ENCODE measurements at regions not wholly inside any gene's neighbourhood (a gene's known extent, or its start where the extent isn't known, plus 50 kb on each side); places are given as distances from the start of the nearest gene placed in this dataset.

DNA sequence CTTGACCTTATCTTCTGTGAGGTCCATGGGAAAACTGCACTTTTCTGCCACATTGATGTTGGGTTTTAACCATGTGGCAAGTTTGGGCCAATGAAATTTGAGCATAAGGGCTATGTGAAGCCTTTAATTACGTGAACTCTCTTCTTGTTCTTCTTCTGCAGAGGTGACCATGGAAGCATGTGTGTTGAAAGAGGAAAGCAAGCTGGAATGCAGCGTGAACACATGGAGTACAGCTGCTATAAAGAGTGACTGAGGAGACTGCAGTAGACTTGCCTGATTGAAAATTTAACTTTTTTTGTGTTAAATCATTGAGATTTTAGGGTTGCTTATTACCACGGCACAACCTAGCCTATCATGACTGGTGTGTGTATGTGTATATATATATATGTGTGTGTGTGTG is 347.3 kb downstream of the ZIC1 start:
- no peak for DNase-seq (ENCODE audit: low read depth in 4 of 6, low spot score in 6 of 6)
- Histone ChIP-seq H3K36me3 (ENCODE audit: control insufficient read depth, insufficient read depth, low read length) (no peaks in the 10 kb centered on the region), H3K4me3 (ENCODE audit: low read depth, low read length) (no peak overlapping the region), H3K9me3 (ENCODE audit: control insufficient read depth, insufficient read depth, low read length) (no peaks in the 10 kb centered on the region), H3K4me1 (ENCODE audit: control insufficient read depth, insufficient read depth, low read length) (no peaks in the 10 kb centered on the region), H3K27me3 (ENCODE audit: control insufficient read depth, insufficient read depth, low read length) (no peaks in the 10 kb centered on the region), H3K27ac (ENCODE audit: low read depth, low read length) (peak overlapping the region; percentile 3)
- 71% methylated on average over 2 of the region's 3 CpGs for WGBS (ENCODE audit: insufficient coverage)

DNA sequence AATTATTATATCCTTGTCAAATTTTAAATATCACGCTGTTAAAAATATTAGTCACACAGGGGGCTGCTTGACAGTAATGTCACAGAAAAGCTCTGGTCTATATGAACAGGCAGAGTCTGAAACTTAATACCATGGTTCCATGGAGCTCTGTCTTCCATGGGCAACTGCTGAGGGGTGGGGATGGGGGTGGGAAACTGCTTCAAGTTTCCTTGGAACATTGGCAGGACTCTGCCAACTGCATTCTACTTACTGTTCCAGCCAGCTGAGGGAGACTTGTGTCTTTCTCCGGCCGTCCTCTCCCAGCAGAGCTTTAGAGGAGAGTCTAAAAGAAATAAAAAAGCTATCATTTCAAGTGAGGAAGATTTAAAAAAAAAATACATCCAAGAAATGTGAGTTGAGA is 348.7 kb downstream of the ZIC1 start:
- Histone ChIP-seq H3K4me3 (ENCODE audit: low read depth, low read length) (no peak overlapping the region), H3K4me1 (ENCODE audit: control insufficient read depth, insufficient read depth, low read length) (no peaks in the 10 kb centered on the region), H3K36me3 (ENCODE audit: control insufficient read depth, insufficient read depth, low read length) (no peaks in the 10 kb centered on the region), H3K27ac (ENCODE audit: low read depth, low read length) (peak overlapping the region; percentile 70), H3K27me3 (ENCODE audit: control insufficient read depth, insufficient read depth, low read length) (no peaks in the 10 kb centered on the region), H3K9me3 (ENCODE audit: control insufficient read depth, insufficient read depth, low read length) (no peaks in the 10 kb centered on the region)
- DNase-seq (ENCODE audit: low read depth in 4 of 6, low spot score in 6 of 6): peak in 1 of 6 donors; percentile 39
- no CpG with 5 or more reads among the region's 3 CpGs for WGBS (ENCODE audit: insufficient coverage)

DNA sequence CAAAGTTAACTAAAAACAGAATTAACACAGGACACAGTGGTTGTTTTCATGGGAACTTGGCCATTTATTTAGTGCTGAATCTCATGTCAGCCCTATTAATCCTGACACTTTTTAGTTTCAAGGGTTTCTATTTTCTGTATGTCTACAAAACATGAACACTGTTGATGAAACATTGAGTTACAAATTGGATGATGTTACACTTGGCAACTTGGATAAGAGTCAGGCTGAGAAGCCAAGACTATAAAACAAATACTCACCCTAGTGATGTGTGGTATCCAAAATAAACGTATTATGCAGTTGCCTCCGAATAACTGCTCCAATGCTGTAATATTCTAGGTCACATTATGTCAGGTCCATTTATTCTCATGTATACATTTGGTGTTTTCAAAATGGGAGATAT is 349.6 kb downstream of the ZIC1 start:
- Histone ChIP-seq H3K4me1 (ENCODE audit: control insufficient read depth, insufficient read depth, low read length) (no peaks in the 10 kb centered on the region), H3K27ac (ENCODE audit: low read depth, low read length) (peak overlapping the region; percentile 70)
- WGBS (ENCODE audit: insufficient coverage): no CpG with 5 or more reads among the region's 2 CpGs

DNA sequence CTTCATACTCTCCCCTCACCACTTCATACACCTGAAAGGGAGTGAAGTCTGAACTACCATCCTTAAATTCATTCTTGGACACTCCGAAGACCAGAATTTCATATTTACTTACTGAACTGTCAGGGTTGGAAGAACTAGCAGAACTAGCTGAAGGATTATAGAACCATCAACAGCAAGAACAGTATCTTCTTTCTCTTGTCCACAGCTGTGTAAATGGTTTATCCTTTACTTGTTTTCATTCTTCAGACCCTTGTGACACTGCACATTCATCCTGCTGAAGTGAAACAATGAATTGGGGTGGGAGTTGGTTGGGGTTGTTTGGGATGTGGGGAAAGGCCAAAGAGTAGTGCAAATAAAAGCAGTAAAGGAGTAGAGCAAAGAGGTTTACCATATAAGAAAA is 350.9 kb downstream of the ZIC1 start:
- H3K4me1 ChIP-seq (ENCODE audit: control insufficient read depth, insufficient read depth, low read length): no peaks in the 10 kb centered on the region
- no peak overlapping the region for H3K4me3 ChIP-seq (ENCODE audit: low read depth, low read length)
- H3K9me3 ChIP-seq (ENCODE audit: control insufficient read depth, insufficient read depth, low read length): no peaks in the 10 kb centered on the region
- H3K36me3 ChIP-seq (ENCODE audit: control insufficient read depth, insufficient read depth, low read length): no peaks in the 10 kb centered on the region
- H3K27me3 ChIP-seq (ENCODE audit: control insufficient read depth, insufficient read depth, low read length): no peaks in the 10 kb centered on the region
- H3K27ac ChIP-seq (ENCODE audit: low read depth, low read length): peak overlapping the region; percentile 70
- WGBS (ENCODE audit: insufficient coverage): 100% methylated on average over 1 of the region's 1 CpG
- DNase-seq (ENCODE audit: low read depth in 4 of 6, low spot score in 6 of 6): peak in 1 of 6 donors; percentile 59

More for the DNA sequence above, 349.6 kb downstream of the ZIC1 start:
- Histone ChIP-seq H3K9me3 (ENCODE audit: control insufficient read depth, insufficient read depth, low read length) (no peaks in the 10 kb centered on the region), H3K4me3 (ENCODE audit: low read depth, low read length) (no peak overlapping the region), H3K36me3 (ENCODE audit: control insufficient read depth, insufficient read depth, low read length) (no peaks in the 10 kb centered on the region), H3K27me3 (ENCODE audit: control insufficient read depth, insufficient read depth, low read length) (no peaks in the 10 kb centered on the region)
- DNase-seq (ENCODE audit: low read depth in 4 of 6, low spot score in 6 of 6): peak in 2 of 6 donors; percentile 28 to 77

DNA sequence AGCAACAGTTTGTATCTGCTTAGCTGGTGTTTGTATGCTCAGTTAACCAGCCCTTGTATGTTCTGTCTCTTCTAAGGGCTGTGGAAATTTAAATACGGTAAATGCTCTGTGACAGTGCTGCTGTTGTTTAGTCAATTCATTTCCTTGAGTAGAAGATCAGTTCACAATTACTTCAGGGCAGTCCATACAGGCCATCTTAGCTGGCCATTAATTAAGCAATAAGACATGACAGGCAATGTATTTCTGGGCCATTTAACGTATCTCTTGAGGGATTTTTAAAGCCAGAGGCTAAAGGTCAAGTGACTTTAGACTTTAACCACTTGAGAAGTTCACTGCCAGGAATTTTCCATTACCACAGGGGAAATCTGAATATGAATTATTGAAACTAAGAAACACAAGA is 351.8 kb downstream of the ZIC1 start:
- Histone ChIP-seq H3K36me3 (ENCODE audit: control insufficient read depth, insufficient read depth, low read length) (no peaks in the 10 kb centered on the region), H3K4me1 (ENCODE audit: control insufficient read depth, insufficient read depth, low read length) (no peaks in the 10 kb centered on the region), H3K27me3 (ENCODE audit: control insufficient read depth, insufficient read depth, low read length) (no peaks in the 10 kb centered on the region), H3K27ac (ENCODE audit: low read depth, low read length) (peak overlapping the region; percentile 20), H3K4me3 (ENCODE audit: low read depth, low read length) (no peak overlapping the region), H3K9me3 (ENCODE audit: control insufficient read depth, insufficient read depth, low read length) (no peaks in the 10 kb centered on the region)
- DNase-seq (ENCODE audit: low read depth in 4 of 6, low spot score in 6 of 6): peak in 2 of 6 donors; percentile 4 to 22
- no CpG with 5 or more reads among the region's 2 CpGs for WGBS (ENCODE audit: insufficient coverage)

DNA sequence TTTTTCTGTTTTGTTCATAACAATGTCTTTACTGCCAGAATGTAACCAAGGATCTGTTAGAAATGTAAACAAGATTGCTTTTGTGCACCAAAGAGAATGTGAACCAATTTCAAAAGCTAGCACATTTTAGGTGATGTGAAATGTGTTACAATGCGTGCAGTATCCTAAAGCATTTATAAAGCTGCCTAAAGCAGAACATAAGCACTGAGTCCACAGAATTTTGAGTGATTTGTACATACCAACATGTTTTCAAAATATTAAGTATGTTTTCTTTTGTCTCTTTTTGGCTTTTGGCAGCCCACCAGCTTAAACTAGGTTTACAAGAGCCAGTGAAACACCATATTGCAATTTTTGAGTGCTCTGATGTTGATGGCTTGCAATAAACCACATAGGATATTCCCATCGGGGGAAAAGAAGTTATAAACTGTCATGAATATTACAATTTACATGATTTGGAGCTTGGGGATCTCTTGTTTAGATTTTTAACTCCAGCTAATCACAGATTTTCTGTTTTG is 364.0 kb downstream of the ZIC1 start:
- WGBS (ENCODE audit: insufficient coverage): 80% methylated on average over 1 of the region's 2 CpGs
- no peaks in the 10 kb centered on the region for H3K4me1 ChIP-seq (ENCODE audit: control insufficient read depth, insufficient read depth, low read length)
- DNase-seq (ENCODE audit: low read depth in 4 of 6, low spot score in 6 of 6): peak in 2 of 6 donors; percentile 12 to 49
- H3K9me3 ChIP-seq (ENCODE audit: control insufficient read depth, insufficient read depth, low read length): no peaks in the 10 kb centered on the region
- no peak overlapping the region for H3K4me3 ChIP-seq (ENCODE audit: low read depth, low read length)
- H3K27ac ChIP-seq (ENCODE audit: low read depth, low read length): no peak overlapping the region
- H3K36me3 ChIP-seq (ENCODE audit: control insufficient read depth, insufficient read depth, low read length): no peaks in the 10 kb centered on the region
- no peaks in the 10 kb centered on the region for H3K27me3 ChIP-seq (ENCODE audit: control insufficient read depth, insufficient read depth, low read length)

DNA sequence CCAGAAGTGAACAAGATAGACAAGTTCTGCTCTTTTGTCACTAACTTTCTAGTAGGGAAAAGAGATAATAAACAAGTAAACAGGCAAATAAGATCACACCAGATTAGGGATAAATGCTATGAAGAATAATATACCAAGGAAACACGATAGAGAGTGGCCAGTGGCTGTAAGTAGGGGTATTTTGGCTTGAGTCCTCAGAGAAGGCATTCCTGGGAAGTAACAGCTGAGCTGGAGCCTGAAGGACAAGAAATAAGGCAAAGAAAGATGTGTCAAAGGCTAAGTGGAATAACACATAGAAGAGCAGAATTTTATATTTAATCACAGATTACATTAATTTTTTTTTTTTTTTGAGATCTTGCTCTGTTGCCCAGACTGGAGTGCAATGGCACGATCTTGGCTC is 366.2 kb downstream of the ZIC1 start:
- DNase-seq (ENCODE audit: low read depth in 4 of 6, low spot score in 6 of 6): no peak
- no peaks in the 10 kb centered on the region for H3K4me1 ChIP-seq (ENCODE audit: control insufficient read depth, insufficient read depth, low read length)
- H3K9me3 ChIP-seq (ENCODE audit: control insufficient read depth, insufficient read depth, low read length): no peaks in the 10 kb centered on the region
- H3K4me3 ChIP-seq (ENCODE audit: low read depth, low read length): no peak overlapping the region
- H3K27me3 ChIP-seq (ENCODE audit: control insufficient read depth, insufficient read depth, low read length): no peaks in the 10 kb centered on the region
- 88% methylated on average over 1 of the region's 2 CpGs for WGBS (ENCODE audit: insufficient coverage)
- H3K36me3 ChIP-seq (ENCODE audit: control insufficient read depth, insufficient read depth, low read length): no peaks in the 10 kb centered on the region
- no peak overlapping the region for H3K27ac ChIP-seq (ENCODE audit: low read depth, low read length)

DNA sequence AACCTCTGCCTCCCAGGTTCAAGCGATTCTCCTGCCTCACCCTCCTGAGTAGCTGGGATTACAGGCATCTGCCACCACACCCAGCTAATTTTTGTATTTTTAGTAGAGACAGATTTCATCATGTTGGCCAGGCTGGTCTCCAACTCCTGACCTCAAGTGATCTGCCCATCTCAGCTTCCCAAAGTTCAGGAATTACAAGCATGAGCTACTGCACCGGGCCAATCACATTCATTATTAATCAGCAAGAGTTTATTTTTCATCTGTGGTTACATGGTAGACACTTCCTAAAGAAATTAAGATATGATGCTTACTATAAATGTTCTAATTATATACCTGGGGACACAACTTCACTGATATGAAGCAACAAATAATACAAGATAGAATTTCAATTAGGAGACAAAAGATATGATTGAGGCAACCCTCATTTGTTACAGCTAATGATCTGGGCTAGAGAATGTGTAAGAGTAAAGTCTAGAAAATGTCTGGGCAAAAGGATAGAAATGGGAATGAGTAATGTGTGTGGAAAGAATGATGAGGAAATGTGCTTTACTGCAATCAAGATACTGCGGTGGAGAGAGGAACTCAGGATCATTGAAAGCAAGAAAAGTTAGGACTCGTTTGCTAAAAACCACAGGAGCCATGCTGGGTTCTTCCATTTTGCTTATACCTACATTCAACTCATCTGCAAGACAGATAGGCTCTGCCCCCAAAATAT is 366.8 kb downstream of the ZIC1 start:
- 71% methylated on average over 1 of the region's 4 CpGs for WGBS (ENCODE audit: insufficient coverage)
- Histone ChIP-seq H3K36me3 (ENCODE audit: control insufficient read depth, insufficient read depth, low read length) (no peaks in the 10 kb centered on the region), H3K9me3 (ENCODE audit: control insufficient read depth, insufficient read depth, low read length) (no peaks in the 10 kb centered on the region)

DNA sequence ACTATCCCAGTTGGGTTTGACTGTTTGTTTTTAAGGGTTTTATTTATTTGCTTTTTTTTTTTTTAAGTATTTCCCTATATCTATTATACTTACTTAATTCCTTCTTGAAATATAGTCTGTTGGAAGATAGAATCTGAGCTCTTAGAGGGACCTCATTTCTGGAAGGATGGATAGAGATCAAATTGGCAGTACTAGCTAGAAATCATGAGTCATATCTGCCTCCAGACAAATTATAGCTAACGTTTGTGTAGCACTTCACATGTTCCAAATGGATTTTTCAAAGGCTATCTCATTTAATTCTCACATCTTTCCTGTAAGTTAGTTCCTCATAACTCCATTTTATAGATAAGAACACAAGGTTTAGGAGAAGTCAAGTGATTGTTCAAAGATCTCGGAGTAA is 384.7 kb downstream of the ZIC1 start:
- DNase-seq (ENCODE audit: low read depth in 4 of 6, low spot score in 6 of 6): no peak
- no peak overlapping the region for H3K4me3 ChIP-seq (ENCODE audit: low read depth, low read length)
- H3K36me3 ChIP-seq (ENCODE audit: control insufficient read depth, insufficient read depth, low read length): no peaks in the 10 kb centered on the region
- no peaks in the 10 kb centered on the region for H3K27me3 ChIP-seq (ENCODE audit: control insufficient read depth, insufficient read depth, low read length)
- no CpG with 5 or more reads among the region's 2 CpGs for WGBS (ENCODE audit: insufficient coverage)
- H3K9me3 ChIP-seq (ENCODE audit: control insufficient read depth, insufficient read depth, low read length): no peaks in the 10 kb centered on the region
- no peak overlapping the region for H3K27ac ChIP-seq (ENCODE audit: low read depth, low read length)
- no peaks in the 10 kb centered on the region for H3K4me1 ChIP-seq (ENCODE audit: control insufficient read depth, insufficient read depth, low read length)

More for the DNA sequence above, 366.8 kb downstream of the ZIC1 start:
- DNase-seq (ENCODE audit: low read depth in 4 of 6, low spot score in 6 of 6): no peak
- H3K4me1 ChIP-seq (ENCODE audit: control insufficient read depth, insufficient read depth, low read length): no peaks in the 10 kb centered on the region
- no peaks in the 10 kb centered on the region for H3K27me3 ChIP-seq (ENCODE audit: control insufficient read depth, insufficient read depth, low read length)
- H3K27ac ChIP-seq (ENCODE audit: low read depth, low read length): no peak overlapping the region
- H3K4me3 ChIP-seq (ENCODE audit: low read depth, low read length): no peak overlapping the region

DNA sequence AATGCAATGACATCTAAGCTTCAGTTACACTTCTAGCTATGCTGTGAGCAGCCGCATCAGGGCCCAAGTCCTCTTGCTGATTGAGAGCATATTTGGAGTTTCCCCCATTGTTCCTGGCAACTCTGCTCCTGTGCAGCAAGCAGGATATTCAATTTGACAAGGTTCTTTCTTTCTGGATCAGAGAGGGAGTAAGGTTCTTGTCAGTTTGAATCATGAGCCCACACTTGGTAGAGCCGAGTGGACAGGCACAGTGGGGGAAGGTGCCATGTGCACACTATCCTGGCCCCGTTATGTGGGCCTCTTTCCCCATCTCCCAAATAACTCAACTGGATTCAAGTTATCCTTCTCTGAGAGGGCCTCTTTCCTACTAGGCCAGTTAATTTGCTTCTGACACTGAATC is 385.4 kb downstream of the ZIC1 start:
- Histone ChIP-seq H3K27me3 (ENCODE audit: control insufficient read depth, insufficient read depth, low read length) (no peaks in the 10 kb centered on the region), H3K4me1 (ENCODE audit: control insufficient read depth, insufficient read depth, low read length) (no peaks in the 10 kb centered on the region), H3K4me3 (ENCODE audit: low read depth, low read length) (no peak overlapping the region), H3K36me3 (ENCODE audit: control insufficient read depth, insufficient read depth, low read length) (no peaks in the 10 kb centered on the region), H3K27ac (ENCODE audit: low read depth, low read length) (no peak overlapping the region), H3K9me3 (ENCODE audit: control insufficient read depth, insufficient read depth, low read length) (no peaks in the 10 kb centered on the region)
- 81% methylated on average over 3 of the region's 3 CpGs for WGBS (ENCODE audit: insufficient coverage)
- DNase-seq (ENCODE audit: low read depth in 4 of 6, low spot score in 6 of 6): no peak

All from spinal cord (tissue), 9 donors.